ENCODE measurements at regions not wholly inside any gene's neighbourhood (a gene's known extent, or its start where the extent isn't known, plus 50 kb on each side); places are given as distances from the start of the nearest gene placed in this dataset.

GRCh38 chr18:74023220-74023619 lies 124.4 kb downstream of the FBXO15 start:
- no peak for FAIRE-seq

- no peak for FAIRE-seq
Observed at GRCh38 chr18:74019864-74020263, 127.8 kb downstream of the FBXO15 start.

DNA sequence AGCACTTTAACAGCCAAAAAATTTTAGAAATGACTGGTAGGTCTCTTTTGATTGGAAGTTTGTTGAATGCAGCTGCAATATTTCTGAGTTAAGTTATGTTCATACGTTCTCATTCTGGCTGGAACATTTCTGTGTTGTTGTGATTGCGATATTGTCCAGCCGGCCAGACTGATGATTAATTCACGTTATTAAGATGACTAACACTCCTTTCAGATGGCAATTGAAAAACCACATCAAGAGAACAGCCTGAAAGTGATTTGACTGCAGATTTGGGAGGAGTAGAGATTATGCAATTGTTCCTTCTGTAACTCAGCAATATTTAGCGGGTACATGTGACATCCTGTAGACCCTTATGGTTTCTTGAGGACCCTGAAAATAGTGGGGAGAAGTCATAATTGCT lies 133.7 kb downstream of the FBXO15 start:
- FAIRE-seq = no peak

DNA sequence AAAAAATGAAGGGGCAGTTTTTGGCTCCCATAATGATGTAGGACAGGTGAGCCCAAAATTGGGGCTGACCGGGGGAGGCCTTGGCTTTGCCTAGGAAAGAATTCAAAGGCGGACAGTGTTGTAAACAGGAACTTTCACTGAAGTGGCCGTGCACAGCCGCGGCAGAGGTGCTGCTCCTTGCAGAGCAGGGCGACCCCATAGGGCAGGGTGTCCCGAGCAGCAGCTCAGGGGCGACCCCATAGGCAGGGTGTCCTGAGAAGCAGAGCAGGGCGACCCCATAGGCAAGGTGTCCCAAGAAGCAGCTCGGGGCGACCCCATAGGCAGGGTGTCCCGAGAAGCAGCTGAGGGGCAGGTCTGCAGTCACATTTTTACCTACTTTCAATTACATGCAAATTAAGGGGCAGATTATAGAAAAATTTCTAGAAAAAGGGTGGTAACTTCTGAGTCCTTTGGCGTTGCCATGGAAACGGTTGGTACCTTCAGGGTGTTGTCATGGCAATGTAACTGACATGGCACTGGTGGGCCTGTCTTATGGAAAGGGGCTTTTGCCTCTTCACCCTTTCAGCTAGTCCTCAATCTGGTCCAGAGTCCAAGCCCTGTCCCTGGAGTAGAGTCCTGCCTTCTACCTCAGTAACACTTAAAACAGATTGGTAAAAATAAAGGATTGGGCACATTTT lies 134.5 kb downstream of the FBXO15 start:
- FAIRE-seq = no peak

DNA sequence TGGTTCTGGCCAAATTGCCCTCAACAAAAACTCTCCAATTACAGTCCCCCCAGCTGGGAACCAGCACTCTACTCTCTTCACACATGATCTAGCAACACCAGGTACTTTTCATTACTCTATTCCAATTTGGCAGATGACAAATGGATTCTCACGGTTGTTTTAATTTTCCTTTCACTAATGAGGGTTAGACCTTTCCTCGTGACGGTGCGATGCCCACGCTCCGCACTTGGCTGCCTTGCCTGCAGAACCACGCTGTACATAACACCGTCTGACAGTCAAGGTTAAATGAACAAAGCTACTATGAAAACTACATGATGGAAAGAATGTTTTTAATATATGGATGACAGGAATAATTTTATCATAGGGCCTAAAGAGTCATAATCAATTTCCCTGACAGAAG lies 141.5 kb downstream of the FBXO15 start:
- FAIRE-seq = no peak

GRCh38 chr18:74005320-74006109 lies 142.1 kb downstream of the FBXO15 start:
- FAIRE-seq = no peak

DNA sequence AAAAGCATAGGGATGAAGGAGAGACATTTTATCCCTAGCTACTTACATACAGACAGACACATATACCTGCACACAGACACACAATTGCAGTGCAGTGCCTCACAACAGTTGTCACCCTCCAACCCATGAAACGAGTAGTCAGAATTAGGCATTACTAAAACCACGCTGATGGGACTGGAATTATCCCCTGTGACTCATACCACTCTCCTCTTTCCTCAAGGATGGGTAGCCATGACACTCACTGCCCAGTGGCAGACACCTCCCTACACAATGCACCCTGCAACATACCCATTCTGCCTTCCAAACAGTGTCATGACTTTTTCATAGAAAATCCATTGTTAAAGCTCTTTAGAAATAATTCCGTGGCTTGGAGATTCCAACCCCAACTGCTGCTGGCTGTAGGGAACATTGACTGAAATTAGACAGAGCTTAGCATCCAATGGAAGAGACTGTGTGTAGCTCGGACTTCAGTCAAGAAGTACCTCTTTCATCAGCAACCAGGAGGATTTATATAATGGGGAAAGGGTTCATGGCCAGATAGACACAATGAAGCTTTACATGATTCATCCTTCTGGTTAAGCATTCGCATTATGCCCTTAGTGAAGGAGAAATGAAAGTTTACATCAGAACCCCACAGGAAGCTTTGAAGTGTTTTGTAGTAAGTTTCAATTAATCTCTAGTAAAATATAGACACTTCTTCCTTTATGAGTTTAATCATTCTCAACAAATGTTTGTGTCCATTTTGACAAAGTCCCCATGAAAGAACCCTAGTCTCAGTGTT lies 155.2 kb downstream of the FBXO15 start:
- FAIRE-seq = no peak

DNA sequence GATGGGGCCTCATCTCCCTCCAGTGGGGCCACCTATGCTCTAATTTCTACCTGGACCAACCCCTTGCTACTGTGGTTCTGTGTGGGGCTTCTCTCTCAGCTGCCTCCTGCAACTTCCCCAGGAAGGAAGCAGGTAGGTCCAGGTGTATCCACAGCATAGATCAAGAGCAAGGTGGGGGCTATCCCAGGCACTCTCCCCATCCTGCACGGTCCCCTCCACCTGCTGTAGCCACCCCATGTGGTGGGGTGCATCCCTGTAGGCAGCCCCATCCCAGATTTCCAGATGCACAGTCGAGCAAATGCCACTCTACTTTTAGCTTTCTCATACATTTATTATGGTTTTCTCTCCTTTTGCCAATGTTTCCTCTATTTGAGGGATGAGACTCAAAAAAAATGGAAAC lies 156.1 kb downstream of the FBXO15 start:
- no peak for FAIRE-seq

GRCh38 chr18:73990258-73990657 lies 157.4 kb downstream of the FBXO15 start:
- FAIRE-seq = no peak

DNA sequence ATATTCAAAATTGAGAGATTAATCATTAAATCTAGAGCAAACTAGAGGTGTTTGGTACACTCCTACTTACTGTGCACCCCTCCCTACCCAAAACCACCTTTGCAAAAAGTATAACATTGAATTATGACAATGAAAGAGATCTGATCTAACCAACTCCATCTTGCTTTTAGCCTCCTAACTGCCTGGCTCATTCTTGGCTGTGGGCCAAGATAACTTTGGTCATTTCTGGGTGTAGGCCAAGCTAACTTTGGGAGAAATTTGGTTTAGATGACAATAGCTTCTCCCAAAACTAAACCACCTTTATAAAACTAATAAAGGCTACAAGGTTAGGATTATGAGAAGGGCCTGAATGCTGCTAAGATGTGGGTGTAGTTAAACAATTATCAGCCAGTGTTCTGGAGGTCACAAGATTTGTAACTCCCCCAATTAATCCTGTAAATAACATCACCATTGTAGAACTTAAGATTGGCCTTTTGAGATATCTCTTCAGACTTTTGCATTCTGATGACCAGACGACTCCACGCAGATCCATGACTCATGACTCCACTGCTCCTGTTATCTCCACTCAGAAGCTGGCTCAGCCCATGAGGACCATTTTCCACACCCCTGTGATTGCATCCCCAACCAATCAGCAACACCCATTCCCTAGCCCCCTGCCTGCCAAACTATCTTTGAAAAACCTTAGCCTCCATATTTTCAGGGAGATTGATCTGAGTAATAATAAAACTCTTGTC lies 160.2 kb downstream of the FBXO15 start:
- FAIRE-seq = no peak

GRCh38 chr18:73986711-73987110 lies 160.9 kb downstream of the FBXO15 start:
- no peak for FAIRE-seq

DNA sequence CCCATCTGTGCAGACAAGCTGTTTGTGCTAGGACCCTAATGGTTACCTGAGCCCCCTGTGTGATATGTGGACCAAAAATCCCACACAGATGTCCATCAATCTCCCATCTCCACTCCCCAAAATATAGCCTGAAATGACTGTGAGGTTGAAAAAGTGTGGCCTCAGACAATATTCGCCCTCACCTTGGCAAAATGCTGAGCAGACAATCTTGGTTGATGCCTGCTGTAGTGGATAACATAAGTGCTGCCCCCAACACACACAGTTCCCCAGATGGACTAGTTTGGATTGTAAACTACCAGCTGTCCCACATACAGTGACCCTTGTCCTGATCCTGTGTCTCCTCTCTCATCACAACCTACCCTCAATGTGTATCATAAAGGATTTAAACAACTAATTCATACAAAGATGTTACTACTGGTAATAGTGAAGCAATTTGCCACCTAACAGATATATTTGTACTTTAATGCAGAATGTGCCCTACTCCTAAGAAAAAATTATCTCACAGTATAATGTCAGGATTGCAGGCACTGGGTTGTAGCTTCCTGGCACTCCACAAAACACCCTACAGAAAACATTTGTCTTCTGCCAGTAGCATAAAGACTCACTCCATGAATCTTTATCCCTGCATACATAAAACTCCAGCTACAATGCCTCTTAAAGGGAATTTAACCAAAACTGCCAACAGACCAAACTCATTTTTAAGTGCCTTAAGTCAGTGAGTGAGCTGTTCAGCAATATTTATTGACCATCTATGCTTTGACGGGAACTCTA lies 161.6 kb downstream of the FBXO15 start:
- FAIRE-seq = no peak

DNA sequence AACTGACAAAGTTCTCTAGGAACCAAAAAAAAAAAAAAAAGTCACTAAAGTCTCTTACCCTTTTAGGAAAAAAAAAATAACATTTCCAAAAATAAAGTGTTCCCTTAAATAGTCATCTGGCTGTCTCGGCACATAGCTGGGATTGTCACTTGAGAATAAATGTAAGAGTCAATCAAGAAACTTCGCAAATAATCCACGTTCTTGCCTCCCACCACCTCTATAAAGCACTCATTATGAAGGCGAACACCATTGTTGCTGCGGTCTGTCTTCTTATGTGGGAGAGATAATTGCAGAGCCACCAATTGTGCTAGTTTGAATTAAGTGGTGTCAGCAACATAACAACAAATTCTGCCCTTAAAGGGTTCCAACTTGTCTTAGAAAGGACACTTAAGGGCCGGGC lies 163.7 kb downstream of the FBXO15 start:
- no peak for FAIRE-seq

DNA sequence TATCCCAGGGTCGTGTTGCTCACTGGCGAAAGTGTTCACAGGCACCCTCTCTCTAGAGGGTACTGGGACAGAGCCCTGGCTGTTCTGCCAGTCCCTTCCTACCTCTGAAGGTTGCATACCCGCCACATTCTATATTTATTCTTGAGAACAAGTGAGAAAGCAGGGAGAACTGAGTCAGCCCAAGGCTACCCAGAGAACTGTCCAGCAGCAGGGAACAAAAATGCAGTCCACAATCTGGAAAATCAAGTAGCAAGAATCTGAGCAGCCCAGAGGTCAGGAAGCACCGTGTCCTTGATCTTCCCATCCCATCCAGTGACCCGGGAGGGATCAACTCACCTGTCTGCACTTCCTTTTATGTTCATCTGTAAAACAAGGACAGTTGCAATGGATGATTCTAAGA lies 164.1 kb downstream of the FBXO15 start:
- FAIRE-seq = no peak

DNA sequence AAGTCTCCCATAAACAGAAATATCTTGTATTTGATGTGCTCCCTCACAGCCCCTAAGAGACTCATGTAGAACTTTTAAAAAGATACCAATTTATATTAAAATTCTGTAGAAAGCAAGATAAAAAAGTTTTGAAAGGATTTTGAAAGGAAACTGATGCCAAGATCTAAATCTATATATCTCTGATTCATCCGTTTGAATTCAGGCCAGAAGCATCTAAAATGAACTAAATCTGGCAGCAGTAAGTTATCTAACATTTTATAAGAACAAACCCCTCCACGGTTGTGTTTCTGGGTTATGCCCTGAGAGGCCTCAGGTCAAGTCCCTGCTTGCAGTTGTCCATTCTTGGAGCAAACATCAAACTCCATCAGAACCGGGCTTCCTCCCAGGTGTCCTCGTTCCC lies 165.8 kb downstream of the FBXO15 start:
- no peak for FAIRE-seq

GRCh38 chr18:73980289-73980979 lies 167.2 kb downstream of the FBXO15 start:
- no peak for FAIRE-seq

- no peak for FAIRE-seq
Observed at GRCh38 chr18:73979742-73980141, 167.9 kb downstream of the FBXO15 start.

GRCh38 chr18:73976433-73976832 lies 171.2 kb downstream of the FBXO15 start:
- no peak for FAIRE-seq

- FAIRE-seq = no peak
Observed at GRCh38 chr18:73975266-73975665, 172.4 kb downstream of the FBXO15 start.

GRCh38 chr18:73973972-73974371 lies 173.7 kb downstream of the FBXO15 start:
- no peak for FAIRE-seq

GRCh38 chr18:73966954-73967353 lies 180.7 kb downstream of the FBXO15 start:
- FAIRE-seq = no peak

GRCh38 chr18:73962256-73962655 lies 185.4 kb downstream of the FBXO15 start:
- no peak for FAIRE-seq

Measured in colon (tissue), 2 donors.